H9 (cell line): ENCODE measurements at regions not wholly inside any gene's neighbourhood (a gene's known extent, or its start where the extent isn't known, plus 50 kb on each side); places are given as distances from the start of the nearest gene placed in this dataset.

Source experiments
- DNase-seq: peaks from one replicate; pipeline ENCODE4 v3.0.0-alpha.2; 2017
- H2AFZ ChIP-seq: one replicate; pipeline ENCODE4 v1.6.1; 2013; ENCODE audit warnings: mild to moderate bottlenecking, low read length, control low read depth, moderate library complexity
- H2AK5ac ChIP-seq: 2 replicates; pipeline ENCODE4 v1.6.1; 2013; ENCODE audit warnings: low read length, control low read depth, mixed read lengths; ENCODE audit not compliant: insufficient read length
- H2BK120ac ChIP-seq: one replicate; pipeline ENCODE4 v1.6.1; 2013; ENCODE audit warnings: low read depth, mild to moderate bottlenecking, low read length, control low read depth, inconsistent platforms; ENCODE audit not compliant: poor library complexity, severe bottlenecking
- H2BK12ac ChIP-seq: 2 replicates; pipeline ENCODE4 v1.6.1; 2013; ENCODE audit warnings: low read length, control low read depth, mixed read lengths, low read depth; ENCODE audit not compliant: insufficient read length
- H2BK15ac ChIP-seq: 2 replicates; pipeline ENCODE4 v1.6.1; 2013; ENCODE audit warnings: low read depth, low read length, control low read depth
- H2BK20ac ChIP-seq: one replicate; pipeline ENCODE4 v1.6.1; 2013; ENCODE audit warnings: low read depth, mild to moderate bottlenecking, low read length, control low read depth, inconsistent platforms; ENCODE audit not compliant: poor library complexity, severe bottlenecking
- H2BK5ac ChIP-seq: 2 replicates; pipeline ENCODE4 v1.6.1; 2013; ENCODE audit warnings: low read length, control low read depth, mixed read lengths; ENCODE audit not compliant: insufficient read length
- H3K14ac ChIP-seq: 2 replicates; pipeline ENCODE4 v1.6.1; 2013; ENCODE audit warnings: low read length, control low read depth; ENCODE audit not compliant: insufficient read depth
- H3K18ac ChIP-seq: 2 replicates; pipeline ENCODE4 v1.6.1; 2013; ENCODE audit warnings: low read depth, mild to moderate bottlenecking, mixed read lengths, low read length, control low read depth; ENCODE audit not compliant: insufficient read length
- H3K23ac ChIP-seq: 2 replicates; pipeline ENCODE4 v1.6.1; 2013; ENCODE audit warnings: low read length, control low read depth, mixed read lengths, low read depth; ENCODE audit not compliant: insufficient read length
- H3K23me2 ChIP-seq: 2 replicates; pipeline ENCODE4 v1.6.1; 2013; ENCODE audit warnings: low read depth, mild to moderate bottlenecking, mixed read lengths, low read length, control low read depth; ENCODE audit not compliant: insufficient read length, poor library complexity, severe bottlenecking
- H3K27ac ChIP-seq: 2 replicates; pipeline ENCODE4 v1.5.1; 2013; ENCODE audit warnings: low read length, control low read depth, mixed read lengths, low read depth; ENCODE audit not compliant: insufficient read length
- H3K27me3 ChIP-seq: 2 replicates; pipeline ENCODE4 v1.6.1; 2013; ENCODE audit warnings: low read length, control low read depth, inconsistent platforms; ENCODE audit not compliant: insufficient read depth
- H3K4ac ChIP-seq: 2 replicates; pipeline ENCODE4 v1.6.1; 2013; ENCODE audit warnings: low read depth, mild to moderate bottlenecking, control low read depth, inconsistent platforms, low read length, moderate library complexity
- H3K4me1 ChIP-seq: 2 replicates; pipeline ENCODE4 v1.6.1; 2013; ENCODE audit warnings: low read length, control low read depth, inconsistent platforms; ENCODE audit not compliant: insufficient read depth
- H3K4me2 ChIP-seq: 2 replicates; pipeline ENCODE4 v1.6.1; 2013; ENCODE audit warnings: low read length, control low read depth, mixed read lengths; ENCODE audit not compliant: insufficient read length, insufficient read depth
- H3K56ac ChIP-seq: 2 replicates; pipeline ENCODE4 v1.6.1; 2013; ENCODE audit warnings: low read depth, mild to moderate bottlenecking, mixed read lengths, low read length, control low read depth; ENCODE audit not compliant: insufficient read length
- H3K79me1 ChIP-seq: 2 replicates; pipeline ENCODE4 v1.6.1; 2013; ENCODE audit warnings: low read depth, mild to moderate bottlenecking, moderate library complexity, low read length, control low read depth, inconsistent platforms; ENCODE audit not compliant: insufficient read depth, poor library complexity, severe bottlenecking
- H3K79me2 ChIP-seq: 2 replicates; pipeline ENCODE4 v1.6.1; 2013; ENCODE audit warnings: low read length, control low read depth, inconsistent platforms; ENCODE audit not compliant: insufficient read depth
- H3K9ac ChIP-seq: 2 replicates; pipeline ENCODE4 v1.6.1; 2013; ENCODE audit warnings: low read length, control low read depth, mixed read lengths; ENCODE audit not compliant: insufficient read length; ENCODE audit errors: extremely low read depth
- H3K9me3 ChIP-seq: one replicate; pipeline ENCODE4 v1.6.1; 2013; ENCODE audit warnings: low read depth, low read length, inconsistent platforms; ENCODE audit not compliant: control insufficient read depth
- H3T11ph ChIP-seq: one replicate; pipeline ENCODE4 v1.6.1; 2013; ENCODE audit warnings: mild to moderate bottlenecking, low read length, control low read depth, inconsistent platforms
- H4K20me1 ChIP-seq: one replicate; pipeline ENCODE4 v1.6.1; 2013; ENCODE audit not compliant: control insufficient read depth, insufficient read length, insufficient read depth
- H4K5ac ChIP-seq: 2 replicates; pipeline ENCODE4 v1.6.1; 2013; ENCODE audit warnings: low read depth, mild to moderate bottlenecking, mixed read lengths, low read length, control low read depth; ENCODE audit not compliant: insufficient read length
- H4K8ac ChIP-seq: replicated peaks from 2 replicates; pipeline ENCODE4 v1.6.1; 2013; ENCODE audit warnings: low read length, control low read depth, mixed read lengths, low read depth; ENCODE audit not compliant: insufficient read length
- H4K91ac ChIP-seq: 2 replicates; pipeline ENCODE4 v1.6.1; 2013; ENCODE audit warnings: low read depth, mild to moderate bottlenecking, moderate library complexity, mixed read lengths, low read length, control low read depth; ENCODE audit not compliant: insufficient read length
- H3K27ac Mint-ChIP-seq, 3 experiments: 2 replicates in 2 of 3; 3 replicates in 1 of 3; pipeline ENCODE4 v1.8.0; 2020 to 2021; ENCODE audit warnings: mixed read lengths in 3 of 3, mild to moderate bottlenecking in 1 of 3, moderate library complexity in 1 of 3
- H3K27me3 Mint-ChIP-seq: 2 replicates; pipeline ENCODE4 v1.8.0; 2021; ENCODE audit warnings: low read depth, mild to moderate bottlenecking, moderate library complexity, mixed read lengths
- H3K36me3 Mint-ChIP-seq, 3 experiments: 2 replicates in 2 of 3; 3 replicates in 1 of 3; pipeline ENCODE4 v1.8.0; 2020 to 2021; ENCODE audit warnings: low read depth in 3 of 3, mixed read lengths in 3 of 3; ENCODE audit not compliant: insufficient read depth in 1 of 3
- H3K4me1 Mint-ChIP-seq, 2 experiments: 2 replicates each; pipeline ENCODE4 v1.8.0; 2020; ENCODE audit warnings: mixed read lengths in 2 of 2
- H3K4me3 Mint-ChIP-seq, 2 experiments: 2 replicates in 1 of 2; 3 replicates in 1 of 2; pipeline ENCODE4 v1.8.0; 2020 to 2021; ENCODE audit warnings: mild to moderate bottlenecking in 2 of 2, mixed read lengths in 2 of 2, moderate library complexity in 1 of 2
- H3K9me3 Mint-ChIP-seq, 2 experiments: 2 replicates in 1 of 2; 3 replicates in 1 of 2; pipeline ENCODE4 v1.8.0; 2020; ENCODE audit warnings: mild to moderate bottlenecking in 2 of 2, mixed read lengths in 2 of 2, moderate library complexity in 1 of 2
- WGBS: extraction: QIAGEN DNeasy Blood & Tissue Kit; methylation state at CpG from one replicate; pipeline ENCODE4 v1.1.7; 2013; ENCODE audit warnings: missing lambda C conversion rate, low lambda C conversion rate, mixed read lengths; ENCODE audit not compliant: insufficient read length; ENCODE audit errors: extremely low coverage; 5-methylcytosine and 5-hydroxymethylcytosine counted together
- TF ChIP-seq, protein P1 (sequence below): fragments of 200-600 bp; sonication (generic); conservative IDR thresholded peaks from 3 replicates; pipeline ENCODE4 v1.8.0; 2021; ENCODE audit warnings: antibody characterized with exemption, mild to moderate bottlenecking

DNA sequence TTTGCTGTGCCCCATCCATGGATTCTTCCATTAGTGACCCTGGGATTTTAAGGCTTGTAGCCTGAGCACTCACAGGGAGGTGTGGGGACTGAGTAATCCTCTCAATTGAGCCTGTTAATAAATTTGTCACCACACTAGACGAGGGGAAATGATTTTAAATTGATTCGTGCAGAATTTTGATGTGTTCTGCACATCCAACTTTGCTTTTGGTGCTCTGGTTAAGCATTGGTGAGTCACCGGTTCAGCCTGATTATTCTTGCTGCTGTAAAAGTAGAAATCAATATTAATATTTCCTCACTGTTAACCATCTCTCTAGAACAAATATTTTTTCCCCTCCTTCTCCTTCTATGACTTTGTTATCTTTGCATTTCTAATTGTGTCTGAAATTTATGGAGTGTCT lies 482.0 kb downstream of the TSN start:
- Histone ChIP-seq H3K56ac (no peak overlapping the region), H3K14ac (no peak overlapping the region), H3K4ac (no peak overlapping the region), H2AFZ (no peak overlapping the region), H4K8ac (no peak overlapping the region), H3K79me2 (no peaks in the 10 kb centered on the region), H2BK120ac (no peak overlapping the region), H3T11ph (no peak overlapping the region), H2BK12ac (no peak overlapping the region), H3K27me3 (no peaks in the 10 kb centered on the region), H4K5ac (no peak overlapping the region), H3K18ac (no peak overlapping the region), H3K27ac (no peak overlapping the region), H4K20me1 (no peaks in the 10 kb centered on the region), H3K23me2 (no peaks in the 10 kb centered on the region), H3K9me3 (no peaks in the 10 kb centered on the region), H3K4me1 (peaks cover 3% of the 10 kb centered on the region; the same call in 1 of the 2 replicates), H2AK5ac (no peak overlapping the region), H4K91ac (no peak overlapping the region), H2BK15ac (no peak overlapping the region), H3K9ac (no peak overlapping the region), H2BK5ac (no peak overlapping the region), H3K79me1 (no peaks in the 10 kb centered on the region), H2BK20ac (no peak overlapping the region), H3K4me2 (no peak overlapping the region), H3K23ac (no peak overlapping the region)
- Mint-ChIP-seq H3K4me1 (0 out of 4 replicates have a peak, but pooled peaks cover 0 to 4% of the 10 kb centered on the region in 2 experiments), H3K9me3 (no peaks in the 10 kb centered on the region), H3K27ac (no peak overlapping the region), H3K27me3 (peaks cover 5% of the 10 kb centered on the region), H3K4me3 (no peak overlapping the region), H3K36me3 (no peaks in the 10 kb centered on the region)
- no CpG with 5 or more reads among the region's 3 CpGs for WGBS
- TF ChIP-seq, protein P1, sequence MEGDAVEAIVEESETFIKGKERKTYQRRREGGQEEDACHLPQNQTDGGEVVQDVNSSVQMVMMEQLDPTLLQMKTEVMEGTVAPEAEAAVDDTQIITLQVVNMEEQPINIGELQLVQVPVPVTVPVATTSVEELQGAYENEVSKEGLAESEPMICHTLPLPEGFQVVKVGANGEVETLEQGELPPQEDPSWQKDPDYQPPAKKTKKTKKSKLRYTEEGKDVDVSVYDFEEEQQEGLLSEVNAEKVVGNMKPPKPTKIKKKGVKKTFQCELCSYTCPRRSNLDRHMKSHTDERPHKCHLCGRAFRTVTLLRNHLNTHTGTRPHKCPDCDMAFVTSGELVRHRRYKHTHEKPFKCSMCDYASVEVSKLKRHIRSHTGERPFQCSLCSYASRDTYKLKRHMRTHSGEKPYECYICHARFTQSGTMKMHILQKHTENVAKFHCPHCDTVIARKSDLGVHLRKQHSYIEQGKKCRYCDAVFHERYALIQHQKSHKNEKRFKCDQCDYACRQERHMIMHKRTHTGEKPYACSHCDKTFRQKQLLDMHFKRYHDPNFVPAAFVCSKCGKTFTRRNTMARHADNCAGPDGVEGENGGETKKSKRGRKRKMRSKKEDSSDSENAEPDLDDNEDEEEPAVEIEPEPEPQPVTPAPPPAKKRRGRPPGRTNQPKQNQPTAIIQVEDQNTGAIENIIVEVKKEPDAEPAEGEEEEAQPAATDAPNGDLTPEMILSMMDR = no peak
- DNase-seq = no peak
